Mesothelial cell of epicardium (in vitro differentiated cells): ENCODE measurements at regions not wholly inside any gene's neighbourhood (a gene's known extent, or its start where the extent isn't known, plus 50 kb on each side); places are given as distances from the start of the nearest gene placed in this dataset.

ENCODE experiments used
- DNase-seq, 2 experiments: peaks; one replicate each; pipeline ENCODE4 v3.0.0; 2021; ENCODE audit warnings: low spot score in 2 of 2; ENCODE audit not compliant: unreplicated experiment in 2 of 2
- H3K27ac Mint-ChIP-seq: 2 replicates; pipeline ENCODE4 v1.8.0; 2021; ENCODE audit warnings: mixed read lengths
- H3K27me3 Mint-ChIP-seq: 2 replicates; pipeline ENCODE4 v1.8.0; 2021; ENCODE audit warnings: low read depth, mixed read lengths
- H3K36me3 Mint-ChIP-seq: 2 replicates; pipeline ENCODE4 v1.8.0; 2021; ENCODE audit warnings: mixed read lengths
- H3K4me1 Mint-ChIP-seq: 2 replicates; pipeline ENCODE4 v1.8.0; 2021; ENCODE audit warnings: mixed read lengths
- H3K4me3 Mint-ChIP-seq: 2 replicates; pipeline ENCODE4 v1.8.0; 2021; ENCODE audit warnings: mild to moderate bottlenecking, moderate library complexity, mixed read lengths
- H3K9me3 Mint-ChIP-seq: 2 replicates; pipeline ENCODE4 v1.8.0; 2021; ENCODE audit warnings: mixed read lengths
- TF ChIP-seq, protein P1 (sequence below): fragments of 200-600 bp; sonication (generic); IDR thresholded peaks from one replicate; pipeline ENCODE4 v1.5.0; 2021; ENCODE audit warnings: antibody characterized with exemption; ENCODE audit not compliant: unreplicated experiment

- Mint-ChIP-seq H3K27ac (no peak overlapping the region), H3K9me3 (no peaks in the 10 kb centered on the region), H3K36me3 (no peaks in the 10 kb centered on the region), H3K4me3 (no peak overlapping the region), H3K27me3 (no peaks in the 10 kb centered on the region), H3K4me1 (peaks cover 23% of the 10 kb centered on the region)
- no peak for DNase-seq
- TF ChIP-seq, protein P1, sequence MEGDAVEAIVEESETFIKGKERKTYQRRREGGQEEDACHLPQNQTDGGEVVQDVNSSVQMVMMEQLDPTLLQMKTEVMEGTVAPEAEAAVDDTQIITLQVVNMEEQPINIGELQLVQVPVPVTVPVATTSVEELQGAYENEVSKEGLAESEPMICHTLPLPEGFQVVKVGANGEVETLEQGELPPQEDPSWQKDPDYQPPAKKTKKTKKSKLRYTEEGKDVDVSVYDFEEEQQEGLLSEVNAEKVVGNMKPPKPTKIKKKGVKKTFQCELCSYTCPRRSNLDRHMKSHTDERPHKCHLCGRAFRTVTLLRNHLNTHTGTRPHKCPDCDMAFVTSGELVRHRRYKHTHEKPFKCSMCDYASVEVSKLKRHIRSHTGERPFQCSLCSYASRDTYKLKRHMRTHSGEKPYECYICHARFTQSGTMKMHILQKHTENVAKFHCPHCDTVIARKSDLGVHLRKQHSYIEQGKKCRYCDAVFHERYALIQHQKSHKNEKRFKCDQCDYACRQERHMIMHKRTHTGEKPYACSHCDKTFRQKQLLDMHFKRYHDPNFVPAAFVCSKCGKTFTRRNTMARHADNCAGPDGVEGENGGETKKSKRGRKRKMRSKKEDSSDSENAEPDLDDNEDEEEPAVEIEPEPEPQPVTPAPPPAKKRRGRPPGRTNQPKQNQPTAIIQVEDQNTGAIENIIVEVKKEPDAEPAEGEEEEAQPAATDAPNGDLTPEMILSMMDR: no peak
Measured at GRCh38 chr7:344608-344994, 54.6 kb downstream of the FOXL3 start.

DNA sequence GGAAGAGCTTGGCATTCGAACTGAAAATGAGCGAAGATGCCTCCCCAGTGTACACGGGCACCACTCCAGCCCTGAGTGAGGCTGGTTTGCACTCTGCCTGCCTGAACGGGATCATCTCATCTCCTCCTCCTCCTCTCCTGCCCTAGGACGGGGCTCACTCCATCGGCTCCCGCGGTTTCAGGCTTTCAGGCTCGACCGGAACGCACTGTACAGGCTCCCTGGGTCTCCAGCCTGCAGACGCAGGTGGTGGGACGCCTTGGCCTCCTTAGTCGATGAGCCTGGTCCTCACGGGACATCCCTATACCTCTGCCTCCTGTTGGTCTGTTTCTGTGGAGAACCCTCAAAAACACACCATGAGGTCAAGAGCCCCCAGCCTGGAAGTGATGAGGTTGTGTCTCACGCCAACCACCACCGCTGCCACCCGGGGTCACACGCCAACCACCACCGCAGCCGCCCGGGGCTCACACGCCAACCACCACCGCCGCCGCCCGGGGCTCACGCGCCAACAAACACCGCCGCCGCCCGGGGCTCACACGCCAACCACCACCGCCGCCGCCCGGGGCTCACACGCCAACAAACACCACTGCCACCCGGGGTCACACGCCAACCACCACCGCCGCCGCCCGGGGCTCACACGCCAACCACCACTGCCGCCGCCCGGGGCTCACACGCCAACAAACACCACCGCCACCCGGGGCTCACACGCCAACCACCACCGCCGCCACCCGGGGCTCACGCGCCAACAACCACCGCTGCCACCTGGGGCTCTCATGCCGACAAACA is 56.3 kb downstream of the FOXL3 start:
- Mint-ChIP-seq H3K27me3 (no peaks in the 10 kb centered on the region), H3K9me3 (no peaks in the 10 kb centered on the region), H3K4me1 (peaks cover 20% of the 10 kb centered on the region), H3K36me3 (no peaks in the 10 kb centered on the region), H3K27ac (no peak overlapping the region), H3K4me3 (no peak overlapping the region)
- TF ChIP-seq, protein P1: no peak
- DNase-seq: no peak

GRCh38 chr7:347001-347590 is 57.1 kb downstream of the FOXL3 start:
- TF ChIP-seq, protein P1: no peak
- Mint-ChIP-seq H3K4me1 (peaks cover 25% of the 10 kb centered on the region), H3K27ac (no peak overlapping the region), H3K4me3 (no peak overlapping the region), H3K27me3 (no peaks in the 10 kb centered on the region), H3K36me3 (no peaks in the 10 kb centered on the region), H3K9me3 (no peaks in the 10 kb centered on the region)
- DNase-seq: no peak

- peaks cover 23% of the 10 kb centered on the region for H3K4me1 Mint-ChIP-seq
- no peaks in the 10 kb centered on the region for H3K9me3 Mint-ChIP-seq
- no peaks in the 10 kb centered on the region for H3K27me3 Mint-ChIP-seq
- no peak for DNase-seq
- TF ChIP-seq, protein P1: no peak
- H3K27ac Mint-ChIP-seq: no peak overlapping the region
- H3K36me3 Mint-ChIP-seq: no peaks in the 10 kb centered on the region
- no peak overlapping the region for H3K4me3 Mint-ChIP-seq
Measured at GRCh38 chr7:347644-348479, 57.9 kb downstream of the FOXL3 start.

GRCh38 chr7:348480-348844 is 58.5 kb downstream of the FOXL3 start:
- no peak for DNase-seq
- Mint-ChIP-seq H3K36me3 (no peaks in the 10 kb centered on the region), H3K27me3 (no peaks in the 10 kb centered on the region), H3K4me1 (peaks cover 17% of the 10 kb centered on the region), H3K27ac (no peak overlapping the region), H3K9me3 (no peaks in the 10 kb centered on the region), H3K4me3 (no peak overlapping the region)
- TF ChIP-seq, protein P1: no peak
